Neuronal stem cell (in vitro differentiated cells): ENCODE measurements at regions not wholly inside any gene's neighbourhood (a gene's known extent, or its start where the extent isn't known, plus 50 kb on each side); places are given as distances from the start of the nearest gene placed in this dataset.
A peak's percentile ranks its signal among the peaks of the same experiment; 100 is the strongest.
"Not testable (repeated sequence)": the region's sequence is repeated elsewhere in the genome, so short reads cannot be mapped to it uniquely, and the experiment has no call there.

ENCODE experiments used
- DNase-seq: peaks from one replicate; pipeline ENCODE4 v3.0.0-alpha.2; 2013; ENCODE audit warnings: low spot score
- H2AFZ ChIP-seq: one replicate; pipeline ENCODE4 v1.6.1; 2013; ENCODE audit warnings: mild to moderate bottlenecking, low read length, inconsistent platforms
- H2AK5ac ChIP-seq: 2 replicates; pipeline ENCODE4 v1.6.1; 2013; ENCODE audit warnings: low read depth, mild to moderate bottlenecking, inconsistent platforms, low read length, moderate library complexity, mixed read lengths
- H2BK120ac ChIP-seq: 2 replicates; pipeline ENCODE4 v1.6.1; 2013; ENCODE audit warnings: low read depth, mild to moderate bottlenecking, inconsistent platforms, low read length, moderate library complexity, mixed read lengths
- H2BK12ac ChIP-seq: one replicate; pipeline ENCODE4 v1.6.1; 2013; ENCODE audit warnings: low read length, inconsistent platforms
- H2BK15ac ChIP-seq: 2 replicates; pipeline ENCODE4 v1.6.1; 2013; ENCODE audit warnings: mild to moderate bottlenecking, low read length, inconsistent platforms, mixed read lengths
- H2BK5ac ChIP-seq: one replicate; pipeline ENCODE4 v1.6.1; 2013; ENCODE audit warnings: inconsistent platforms, mild to moderate bottlenecking, low read length, moderate library complexity
- H3K14ac ChIP-seq: one replicate; pipeline ENCODE4 v1.6.1; 2013; ENCODE audit warnings: low read length, inconsistent platforms
- H3K18ac ChIP-seq: 2 replicates; pipeline ENCODE4 v1.6.1; 2013; ENCODE audit warnings: low read length, inconsistent platforms
- H3K23ac ChIP-seq: 2 replicates; pipeline ENCODE4 v1.6.1; 2013; ENCODE audit warnings: low read depth, mild to moderate bottlenecking, mixed read lengths, low read length, inconsistent platforms; ENCODE audit not compliant: poor library complexity
- H3K27ac ChIP-seq: replicated peaks from 3 replicates; pipeline ENCODE4 v1.5.1; 2013; ENCODE audit warnings: low read length, inconsistent platforms
- H3K27me3 ChIP-seq, 3 experiments: 2 replicates each; pipeline ENCODE4 v1.6.1; 2013; ENCODE audit warnings: low read length in 3 of 3, mild to moderate bottlenecking in 2 of 3, inconsistent platforms in 1 of 3, low read depth in 1 of 3, mixed read lengths in 1 of 3, moderate library complexity in 1 of 3; ENCODE audit not compliant: control insufficient read depth in 3 of 3, insufficient read depth in 3 of 3
- H3K36me3 ChIP-seq, 2 donors: replicated peaks in 1 of 2; 2 replicates each; pipeline ENCODE4 v1.6.1; 2013; ENCODE audit warnings: low read length in 2 of 2; ENCODE audit not compliant: control insufficient read depth in 2 of 2, insufficient read depth in 2 of 2
- H3K4ac ChIP-seq: 2 replicates; pipeline ENCODE4 v1.6.1; 2013; ENCODE audit warnings: inconsistent platforms, mild to moderate bottlenecking, low read length, moderate library complexity
- H3K4me1 ChIP-seq, 2 donors: 1 replicate in 1 of 2; 2 replicates in 1 of 2; pipeline ENCODE4 v1.6.1; 2013; ENCODE audit warnings: low read length in 2 of 2, low read depth in 1 of 2; ENCODE audit not compliant: control insufficient read depth in 2 of 2, insufficient read depth in 1 of 2
- H3K4me2 ChIP-seq: one replicate; pipeline ENCODE4 v1.6.1; 2013; ENCODE audit warnings: mild to moderate bottlenecking, low read length, inconsistent platforms; ENCODE audit not compliant: insufficient read depth, poor library complexity, severe bottlenecking
- H3K4me3 ChIP-seq, 2 donors: 2 replicates each; pipeline ENCODE4 v1.5.1; 2013; ENCODE audit warnings: low read length in 2 of 2, mild to moderate bottlenecking in 2 of 2, inconsistent platforms in 1 of 2, moderate library complexity in 1 of 2
- H3K79me1 ChIP-seq: one replicate; pipeline ENCODE4 v1.6.1; 2013; ENCODE audit warnings: low read depth, mild to moderate bottlenecking, inconsistent platforms, low read length, moderate library complexity
- H3K9ac ChIP-seq: one replicate; pipeline ENCODE4 v1.6.1; 2013; ENCODE audit warnings: mild to moderate bottlenecking, low read depth, low read length, inconsistent platforms; ENCODE audit not compliant: poor library complexity
- H3K9me3 ChIP-seq, 2 donors: replicated peaks in 1 of 2; 2 replicates each; pipeline versions ENCODE3 to v1.6.1; 2013; ENCODE audit warnings: low read length in 2 of 2, mild to moderate bottlenecking in 2 of 2, inconsistent platforms in 1 of 2, low read depth in 1 of 2, mixed read lengths in 1 of 2, moderate library complexity in 1 of 2; ENCODE audit not compliant: control insufficient read depth in 2 of 2, insufficient read depth in 1 of 2
- H4K8ac ChIP-seq: one replicate; pipeline ENCODE4 v1.6.1; 2013; ENCODE audit warnings: low read depth, mild to moderate bottlenecking, inconsistent platforms, low read length, moderate library complexity
- H4K91ac ChIP-seq: one replicate; pipeline ENCODE4 v1.6.1; 2013; ENCODE audit warnings: low read length, low read depth, mild to moderate bottlenecking, inconsistent platforms; ENCODE audit not compliant: poor library complexity
- WGBS, 2 donors: extraction: QIAGEN DNeasy Blood & Tissue Kit; methylation state at CpG; one replicate each; pipeline ENCODE4 v1.1.7; 2013; ENCODE audit warnings: missing lambda C conversion rate in 2 of 2, mixed read lengths in 1 of 2; ENCODE audit not compliant: insufficient read length in 2 of 2, insufficient replicate concordance in 1 of 2; ENCODE audit errors: extremely low coverage in 2 of 2; 5-methylcytosine and 5-hydroxymethylcytosine counted together

DNA sequence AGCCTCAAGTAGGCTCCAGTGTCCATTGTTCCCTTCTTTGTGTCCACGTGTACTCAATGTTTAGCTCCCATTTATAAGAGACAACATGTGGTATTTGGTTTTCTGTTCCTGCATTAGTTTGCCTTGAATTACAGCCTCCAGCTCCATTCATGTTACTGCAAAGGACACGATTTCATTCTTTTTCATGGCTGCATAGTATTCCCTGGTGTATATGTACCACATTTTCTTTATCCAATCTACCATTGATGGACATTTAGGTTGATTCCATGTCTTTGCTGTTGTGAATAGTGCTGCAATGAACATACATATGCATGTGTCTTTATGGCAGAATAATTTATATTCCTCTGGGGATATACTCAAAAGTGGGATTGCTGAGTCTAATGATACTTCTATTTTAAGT, 75.2 kb upstream of the NID2 start:
- H2AK5ac ChIP-seq, H4K91ac ChIP-seq, H3K36me3 ChIP-seq, H3K23ac ChIP-seq, DNase-seq, H2BK120ac ChIP-seq, H2AFZ ChIP-seq, H2BK12ac ChIP-seq, H3K18ac ChIP-seq, H3K4me1 ChIP-seq, H3K4me3 ChIP-seq, H3K79me1 ChIP-seq, H3K27ac ChIP-seq, H3K14ac ChIP-seq, H3K4me2 ChIP-seq, H2BK5ac ChIP-seq, H3K9ac ChIP-seq, H2BK15ac ChIP-seq, H3K27me3 ChIP-seq, H3K9me3 ChIP-seq, H3K4ac ChIP-seq, H4K8ac ChIP-seq: not testable (repeated sequence)
- WGBS, 2 donors: no CpG with 5 or more reads among the region's 2 CpGs

DNA sequence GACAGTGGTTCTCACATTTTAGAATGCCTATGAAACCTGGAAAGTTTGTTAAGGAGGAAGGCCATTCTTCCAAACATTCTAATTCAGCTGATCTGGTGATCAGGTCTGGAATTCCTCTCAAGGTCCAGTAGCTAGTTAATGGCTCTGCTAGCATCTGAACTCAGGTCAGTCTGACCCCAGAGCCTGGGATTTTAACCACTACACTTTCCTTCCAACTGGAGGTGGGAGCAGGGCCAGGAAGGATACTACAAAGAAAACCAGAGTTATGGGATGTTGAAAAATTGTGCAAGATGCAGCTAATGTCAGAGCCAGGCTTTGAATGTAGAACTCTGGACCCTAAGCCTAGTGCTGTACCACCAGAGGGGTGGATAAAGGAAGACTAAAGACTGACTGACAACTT, 73.6 kb upstream of the NID2 start:
- no peak overlapping the region for H4K8ac ChIP-seq
- no peak overlapping the region for H2BK120ac ChIP-seq
- H3K18ac ChIP-seq: no peak overlapping the region
- H2AK5ac ChIP-seq: no peak overlapping the region
- H3K79me1 ChIP-seq: no peaks in the 10 kb centered on the region
- no peak overlapping the region for H3K9ac ChIP-seq
- H3K14ac ChIP-seq: no peak overlapping the region
- H3K36me3 ChIP-seq: no peaks in the 10 kb centered on the region
- no peak for DNase-seq
- H3K4me3 ChIP-seq: no peak overlapping the region
- no peak overlapping the region for H4K91ac ChIP-seq
- H2BK5ac ChIP-seq: no peak overlapping the region
- no peak overlapping the region for H2AFZ ChIP-seq
- no peak overlapping the region for H3K4ac ChIP-seq
- no peak overlapping the region for H3K4me2 ChIP-seq
- H3K27me3 ChIP-seq: no peaks in the 10 kb centered on the region
- H2BK15ac ChIP-seq: no peak overlapping the region
- no peak overlapping the region for H3K27ac ChIP-seq
- no peak overlapping the region for H2BK12ac ChIP-seq
- H3K9me3 ChIP-seq: no peaks in the 10 kb centered on the region
- no peak overlapping the region for H3K23ac ChIP-seq
- no peaks in the 10 kb centered on the region for H3K4me1 ChIP-seq

DNA sequence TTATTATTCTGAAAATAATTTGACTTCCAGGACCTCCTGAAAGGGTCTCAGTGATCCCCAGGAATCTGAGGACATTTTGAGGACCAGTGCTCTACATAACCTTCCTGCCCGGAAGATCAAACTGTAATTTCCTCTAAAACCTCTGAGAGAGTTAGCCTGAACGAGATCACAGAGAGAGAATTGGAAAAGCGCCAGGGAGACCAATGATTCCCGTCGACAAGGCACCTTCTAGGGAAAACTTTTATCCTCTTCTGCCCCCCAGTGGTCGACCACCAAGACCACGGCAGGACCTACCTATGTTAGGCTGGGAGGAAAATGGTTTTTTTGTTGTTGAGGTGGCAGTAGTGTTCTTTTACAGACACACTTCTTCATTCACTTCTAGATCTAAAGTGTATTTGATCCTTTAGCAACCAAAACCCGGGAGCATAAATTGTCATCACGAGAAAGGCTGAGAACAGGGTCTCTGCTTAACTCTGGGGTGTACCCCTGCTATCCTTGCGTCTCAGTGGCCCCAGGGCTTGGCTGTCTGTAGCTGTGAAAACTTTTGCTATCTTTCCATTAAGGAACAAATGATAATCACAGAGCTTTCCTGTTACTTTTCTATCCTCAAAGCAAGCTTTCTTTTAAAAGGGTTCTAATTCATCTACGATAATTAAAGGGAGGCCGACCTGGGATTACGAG, 62.9 kb upstream of the NID2 start:
- Histone ChIP-seq H3K79me1 (no peaks in the 10 kb centered on the region), H2AFZ (peak overlapping the region; percentile 79), H3K9ac (no peak overlapping the region), H3K27ac (no peak overlapping the region), H2BK120ac (no peak overlapping the region), H2BK5ac (no peak overlapping the region), H3K36me3 (no peaks in the 10 kb centered on the region), H3K4me3 (no peak overlapping the region), H3K4me1 (peaks cover 0 to 4% of the 10 kb centered on the region in 2 donors), H3K4me2 (no peak overlapping the region), H3K18ac (no peak overlapping the region), H3K27me3 (no peaks in the 10 kb centered on the region), H2BK12ac (no peak overlapping the region), H3K9me3 (no peaks in the 10 kb centered on the region), H3K14ac (no peak overlapping the region), H3K23ac (no peak overlapping the region), H4K8ac (no peak overlapping the region), H2BK15ac (no peak overlapping the region), H4K91ac (no peak overlapping the region), H3K4ac (no peak overlapping the region), H2AK5ac (no peak overlapping the region)
- no CpG with 5 or more reads among the region's 13 CpGs for WGBS, 2 donors
- peak; percentile 69 for DNase-seq

GRCh38 chr14:52129721-52130120, 60.9 kb upstream of the NID2 start:
- Histone ChIP-seq H2AFZ (no peak overlapping the region), H2BK120ac (no peak overlapping the region), H2AK5ac (no peak overlapping the region), H3K4me3 (no peak overlapping the region), H3K14ac (no peak overlapping the region), H2BK15ac (no peak overlapping the region), H3K18ac (no peak overlapping the region), H3K9me3 (no peaks in the 10 kb centered on the region), H3K4me2 (no peak overlapping the region), H3K23ac (no peak overlapping the region), H4K91ac (no peak overlapping the region), H3K27ac (no peak overlapping the region), H3K4ac (no peak overlapping the region), H3K4me1 (peaks cover 3 to 11% of the 10 kb centered on the region in 2 donors), H3K79me1 (no peaks in the 10 kb centered on the region), H2BK12ac (no peak overlapping the region), H3K9ac (no peak overlapping the region), H4K8ac (no peak overlapping the region), H2BK5ac (no peak overlapping the region), H3K36me3 (no peaks in the 10 kb centered on the region), H3K27me3 (no peaks in the 10 kb centered on the region)
- DNase-seq: no peak
- no CpG with 5 or more reads among the region's 3 CpGs for WGBS, 2 donors
